Lower lobe of right lung (tissue), 2 donors: ENCODE measurements at regions not wholly inside any gene's neighbourhood (a gene's known extent, or its start where the extent isn't known, plus 50 kb on each side); places are given as distances from the start of the nearest gene placed in this dataset.

Experiments used
- ATAC-seq, 2 donors: fragments of 200-7000 bp; cut with Tn5 transposase; one replicate each; pipeline ENCODE4 v1.9.1; 2020 to 2022; ENCODE audit warnings: mild to moderate bottlenecking in 2 of 2, moderate library complexity in 2 of 2
- DNase-seq: peaks from one replicate; pipeline ENCODE4 v3.0.0-alpha.2; 2020
- H3K27ac ChIP-seq: fragments of 200-600 bp; one replicate; pipeline ENCODE4 v1.8.0; 2022
- H3K27me3 ChIP-seq: fragments of 200-600 bp; one replicate; pipeline ENCODE4 v1.8.0; 2022; ENCODE audit warnings: low read depth
- H3K36me3 ChIP-seq: fragments of 200-600 bp; one replicate; pipeline ENCODE4 v1.8.0; 2022; ENCODE audit warnings: mild to moderate bottlenecking
- H3K4me1 ChIP-seq: fragments of 200-600 bp; one replicate; pipeline ENCODE4 v1.8.0; 2022
- H3K4me3 ChIP-seq: fragments of 200-600 bp; one replicate; pipeline ENCODE4 v1.8.0; 2022; ENCODE audit warnings: mild to moderate bottlenecking
- H3K9me3 ChIP-seq: fragments of 200-600 bp; one replicate; pipeline ENCODE4 v1.8.0; 2022
- intact Hi-C: fragments of 100-400 bp; cut with DNase I; formaldehyde crosslinking; loops from one replicate; pipeline ENCODE4 v1.11.0; 2022
- TF ChIP-seq, protein P1 (sequence below): fragments of 200-600 bp; IDR thresholded peaks from one replicate; pipeline ENCODE4 v1.8.0; 2022; ENCODE audit warnings: antibody characterized with exemption, mild to moderate bottlenecking
- donor health status: DM: no; HTN: yes; CAD: no; lungs with severe emphysema.

DNA sequence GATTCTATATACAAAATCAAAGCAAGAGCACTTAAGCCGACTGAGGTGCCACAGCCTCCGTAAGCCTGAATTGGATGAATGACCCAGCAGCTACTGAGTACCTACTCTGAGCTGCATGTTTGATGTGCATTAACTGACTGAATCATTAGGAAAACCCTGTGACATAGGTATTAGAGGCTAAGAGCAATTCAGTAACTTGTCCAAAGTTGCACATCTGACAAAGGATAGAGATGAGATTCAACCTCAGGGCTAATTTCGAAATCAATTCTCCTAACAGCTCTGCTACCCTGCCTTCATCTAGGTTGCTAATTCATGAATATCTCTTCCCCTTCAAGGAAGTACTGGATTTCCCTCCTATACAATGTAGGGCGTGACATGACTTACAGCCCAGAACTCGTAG lies 89.1 kb upstream of the GLIS3 start:
- TF ChIP-seq, protein P1, sequence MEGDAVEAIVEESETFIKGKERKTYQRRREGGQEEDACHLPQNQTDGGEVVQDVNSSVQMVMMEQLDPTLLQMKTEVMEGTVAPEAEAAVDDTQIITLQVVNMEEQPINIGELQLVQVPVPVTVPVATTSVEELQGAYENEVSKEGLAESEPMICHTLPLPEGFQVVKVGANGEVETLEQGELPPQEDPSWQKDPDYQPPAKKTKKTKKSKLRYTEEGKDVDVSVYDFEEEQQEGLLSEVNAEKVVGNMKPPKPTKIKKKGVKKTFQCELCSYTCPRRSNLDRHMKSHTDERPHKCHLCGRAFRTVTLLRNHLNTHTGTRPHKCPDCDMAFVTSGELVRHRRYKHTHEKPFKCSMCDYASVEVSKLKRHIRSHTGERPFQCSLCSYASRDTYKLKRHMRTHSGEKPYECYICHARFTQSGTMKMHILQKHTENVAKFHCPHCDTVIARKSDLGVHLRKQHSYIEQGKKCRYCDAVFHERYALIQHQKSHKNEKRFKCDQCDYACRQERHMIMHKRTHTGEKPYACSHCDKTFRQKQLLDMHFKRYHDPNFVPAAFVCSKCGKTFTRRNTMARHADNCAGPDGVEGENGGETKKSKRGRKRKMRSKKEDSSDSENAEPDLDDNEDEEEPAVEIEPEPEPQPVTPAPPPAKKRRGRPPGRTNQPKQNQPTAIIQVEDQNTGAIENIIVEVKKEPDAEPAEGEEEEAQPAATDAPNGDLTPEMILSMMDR, result no peak
- intact Hi-C loops, result no loop called here
- DNase-seq (no peak), ATAC-seq (no peak)
- H3K36me3 ChIP-seq, result no peaks in the 10 kb centered on the region
- no peaks in the 10 kb centered on the region for H3K27me3 ChIP-seq
- no peaks in the 10 kb centered on the region for H3K4me1 ChIP-seq
- H3K27ac ChIP-seq, result no peak overlapping the region
- no peaks in the 10 kb centered on the region for H3K9me3 ChIP-seq
- H3K4me3 ChIP-seq, result no peak overlapping the region

DNA sequence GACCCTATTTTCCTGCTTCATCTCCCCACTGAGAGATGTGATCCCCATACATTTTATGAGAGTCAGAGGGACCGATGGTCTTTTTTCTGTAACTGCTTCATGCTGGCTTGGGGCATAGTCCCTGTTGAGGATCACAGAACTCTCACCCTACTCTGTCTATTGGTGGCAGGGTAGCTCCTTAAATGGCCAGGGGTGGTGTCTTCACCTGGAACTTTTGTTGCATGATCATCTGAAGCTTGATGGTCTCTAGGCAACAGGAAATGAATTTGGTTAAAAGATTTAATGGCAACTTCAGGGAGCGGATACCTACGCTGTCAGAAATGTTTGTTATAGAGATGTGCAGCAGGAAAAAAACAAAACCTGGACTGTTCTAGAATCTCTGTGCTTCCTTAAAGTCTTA lies 87.0 kb upstream of the GLIS3 start:
- ATAC-seq (no peak), DNase-seq (no peak)
- H3K27ac ChIP-seq, result no peak overlapping the region
- TF ChIP-seq, protein P1, result no peak
- no peaks in the 10 kb centered on the region for H3K27me3 ChIP-seq
- H3K9me3 ChIP-seq, result no peaks in the 10 kb centered on the region
- H3K4me1 ChIP-seq, result no peaks in the 10 kb centered on the region
- intact Hi-C loops, result no loop called here
- no peaks in the 10 kb centered on the region for H3K36me3 ChIP-seq
- H3K4me3 ChIP-seq, result no peak overlapping the region

DNA sequence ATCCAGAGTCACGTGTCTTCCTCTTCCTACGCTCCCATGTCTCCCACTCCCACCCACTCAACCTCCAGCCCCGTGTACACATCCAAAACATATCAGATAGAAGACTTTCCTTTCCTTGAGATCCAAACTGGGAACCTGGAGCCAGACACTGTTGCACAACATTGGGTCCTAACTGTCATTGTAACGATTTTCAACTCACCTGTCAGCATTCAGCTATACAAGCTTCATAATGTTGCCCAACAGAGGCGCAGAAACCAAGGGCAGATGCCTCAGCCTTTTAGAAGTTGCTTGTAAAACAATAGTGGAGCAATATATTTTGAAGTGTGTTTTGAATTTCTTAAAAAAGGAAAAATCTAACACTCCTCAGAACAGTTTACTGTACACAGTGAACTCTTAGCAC lies 84.9 kb upstream of the GLIS3 start:
- ATAC-seq (no peak), DNase-seq (no peak)
- Histone ChIP-seq H3K9me3 (no peaks in the 10 kb centered on the region), H3K4me1 (no peaks in the 10 kb centered on the region), H3K27me3 (no peaks in the 10 kb centered on the region), H3K36me3 (no peaks in the 10 kb centered on the region), H3K4me3 (no peak overlapping the region), H3K27ac (no peak overlapping the region)
- intact Hi-C loops, result no loop called here
- TF ChIP-seq, protein P1, result no peak

DNA sequence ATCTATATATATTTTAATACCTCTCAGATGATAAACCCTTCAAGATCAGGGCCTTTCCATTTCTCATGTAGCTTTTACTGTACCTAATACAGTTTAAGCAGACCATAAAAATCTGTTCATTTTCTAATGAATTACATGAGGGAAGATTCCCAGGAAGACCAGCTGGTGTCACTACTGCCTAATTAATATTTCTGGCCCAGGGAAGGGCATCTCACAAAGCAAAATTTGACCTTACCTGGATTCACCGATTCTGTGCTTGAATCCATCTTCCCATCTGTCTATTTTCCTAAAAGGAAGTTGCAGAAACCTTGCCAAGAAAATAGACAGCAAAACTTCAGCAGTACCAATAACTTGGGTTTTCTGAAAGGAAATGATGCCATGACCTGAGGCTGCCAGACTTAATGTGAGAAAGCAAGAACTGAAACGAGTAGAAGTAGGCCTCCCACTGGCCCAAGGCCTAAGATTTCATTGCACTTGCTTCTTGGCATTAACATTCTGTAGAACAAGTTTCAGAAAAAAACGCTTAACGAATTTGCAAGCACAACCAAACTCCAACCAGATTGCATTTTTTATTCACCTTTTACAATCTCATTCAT lies 83.0 kb upstream of the GLIS3 start:
- Histone ChIP-seq H3K9me3 (no peaks in the 10 kb centered on the region), H3K27ac (no peak overlapping the region), H3K27me3 (no peaks in the 10 kb centered on the region), H3K36me3 (no peaks in the 10 kb centered on the region), H3K4me3 (no peak overlapping the region), H3K4me1 (no peaks in the 10 kb centered on the region)
- DNase-seq, result no peak
- TF ChIP-seq, protein P1, result peak; percentile 57
- intact Hi-C loops, result no loop called here
- ATAC-seq, result peak in 1 of 2 donors; percentile 46

DNA sequence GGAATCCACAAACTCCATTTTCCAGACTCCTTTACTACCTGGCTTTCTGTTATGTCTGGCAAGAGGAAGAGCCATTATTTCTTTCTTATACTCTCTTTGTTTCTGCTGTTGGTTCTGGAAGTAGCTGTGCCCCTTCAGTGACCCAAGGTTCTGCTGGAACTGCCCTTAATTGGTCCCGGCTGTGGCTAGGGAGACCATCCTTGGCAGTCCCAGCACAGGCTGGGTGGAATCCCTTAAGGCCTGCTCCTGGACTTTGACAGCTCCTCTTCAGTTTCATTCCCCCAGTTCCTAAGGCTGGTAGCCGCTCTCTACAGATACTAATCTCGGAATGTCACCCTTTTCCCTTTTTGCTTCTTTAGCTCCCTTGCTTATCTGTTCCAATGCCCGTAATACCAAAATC lies 81.9 kb upstream of the GLIS3 start:
- H3K36me3 ChIP-seq, result no peaks in the 10 kb centered on the region
- TF ChIP-seq, protein P1, result no peak
- H3K9me3 ChIP-seq, result no peaks in the 10 kb centered on the region
- H3K27ac ChIP-seq, result no peak overlapping the region
- ATAC-seq, result no peak
- no peak overlapping the region for H3K4me3 ChIP-seq
- H3K27me3 ChIP-seq, result no peaks in the 10 kb centered on the region
- DNase-seq, result no peak
- intact Hi-C loops, result no loop called here
- no peaks in the 10 kb centered on the region for H3K4me1 ChIP-seq

DNA sequence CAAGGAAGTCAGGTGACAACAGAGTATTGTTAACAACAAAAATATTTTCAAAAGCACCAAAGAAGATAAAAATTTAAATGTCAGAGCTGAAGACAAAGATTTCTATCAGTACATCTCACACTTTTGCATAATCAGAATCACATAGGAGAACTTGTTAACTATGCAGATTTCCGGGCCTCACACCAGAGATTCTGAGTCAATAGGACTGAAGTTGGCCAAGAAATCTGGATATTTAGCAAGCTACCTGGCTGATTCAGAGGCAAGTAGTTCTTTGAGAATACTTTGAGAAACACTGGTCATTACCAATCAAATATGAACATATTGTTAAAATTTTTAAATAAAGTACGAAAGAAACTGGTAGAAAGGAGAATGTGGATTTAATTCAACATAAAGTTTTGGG lies 80.5 kb upstream of the GLIS3 start:
- H3K36me3 ChIP-seq, result no peaks in the 10 kb centered on the region
- H3K9me3 ChIP-seq, result no peaks in the 10 kb centered on the region
- H3K27me3 ChIP-seq, result no peaks in the 10 kb centered on the region
- TF ChIP-seq, protein P1, result no peak
- intact Hi-C loops, result no loop called here
- no peak for DNase-seq
- no peak overlapping the region for H3K4me3 ChIP-seq
- H3K27ac ChIP-seq, result no peak overlapping the region
- ATAC-seq, result no peak
- no peaks in the 10 kb centered on the region for H3K4me1 ChIP-seq
